SK-N-MC (cell line): ENCODE measurements at regions not wholly inside any gene's neighbourhood (a gene's known extent, or its start where the extent isn't known, plus 50 kb on each side); places are given as distances from the start of the nearest gene placed in this dataset.

Experiments used
- EZH2 ChIP-seq: fragments of 200-600 bp; sonication (generic); IDR thresholded peaks from one replicate; pipeline ENCODE4 v1.6.1; 2017; ENCODE audit warnings: antibody characterized with exemption
- FOXP2 ChIP-seq: optimal IDR thresholded peaks from 2 replicates; pipeline ENCODE3; 2011; ENCODE audit warnings: mild to moderate bottlenecking, moderate library complexity; ENCODE audit not compliant: insufficient read depth; ENCODE audit errors: extremely low read length, control extremely low read depth
- POLR2AphosphoS5 ChIP-seq: IDR thresholded peaks from 2 replicates; pipeline ENCODE4 v1.6.1; 2012; ENCODE audit warnings: mild to moderate bottlenecking, low read depth, low read length, borderline replicate concordance

- TF ChIP-seq POLR2AphosphoS5: no peak
- TF ChIP-seq EZH2: no peak
- no peak for TF ChIP-seq FOXP2
Measured at GRCh38 chr2:219784178-219784577, 156.7 kb downstream of the SLC4A3 start.
